C4-2B (cell line): ENCODE measurements at regions not wholly inside any gene's neighbourhood (a gene's known extent, or its start where the extent isn't known, plus 50 kb on each side); places are given as distances from the start of the nearest gene placed in this dataset.

Experiments used
- H3K27ac ChIP-seq: fragments of 450-650 bp; 2 replicates; pipeline ENCODE4 v1.5.1; 2017
- ZFX ChIP-seq: fragments of 450-650 bp; IDR thresholded peaks from 2 replicates; pipeline ENCODE4 v1.6.1; 2017
- TF ChIP-seq, protein P1 (sequence below): fragments of 450-650 bp; conservative IDR thresholded peaks from 2 replicates; pipeline ENCODE4 v1.5.1; 2017; ENCODE audit warnings: mild to moderate bottlenecking

DNA sequence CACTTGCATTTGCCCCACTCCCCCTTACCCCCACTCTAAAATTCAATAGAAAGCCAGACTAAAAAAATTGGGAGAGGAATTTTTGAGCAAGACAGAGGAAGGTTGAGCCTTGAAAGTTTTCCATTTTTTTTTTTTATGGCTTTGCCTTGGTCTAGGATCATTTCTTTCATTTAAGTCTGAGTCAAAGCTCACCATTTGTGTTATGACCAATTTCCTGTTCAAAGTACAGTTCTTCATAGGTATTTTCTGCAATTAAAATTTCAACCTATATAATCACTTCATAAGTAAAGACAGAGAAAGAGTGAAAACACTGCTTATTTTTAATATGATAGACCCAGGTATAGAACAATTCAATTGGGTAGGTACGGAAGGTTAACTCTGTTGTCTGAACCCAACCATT is 436.6 kb upstream of the ADGRL2 start:
- no peak overlapping the region for H3K27ac ChIP-seq
- no peak for TF ChIP-seq ZFX
- TF ChIP-seq, protein P1, sequence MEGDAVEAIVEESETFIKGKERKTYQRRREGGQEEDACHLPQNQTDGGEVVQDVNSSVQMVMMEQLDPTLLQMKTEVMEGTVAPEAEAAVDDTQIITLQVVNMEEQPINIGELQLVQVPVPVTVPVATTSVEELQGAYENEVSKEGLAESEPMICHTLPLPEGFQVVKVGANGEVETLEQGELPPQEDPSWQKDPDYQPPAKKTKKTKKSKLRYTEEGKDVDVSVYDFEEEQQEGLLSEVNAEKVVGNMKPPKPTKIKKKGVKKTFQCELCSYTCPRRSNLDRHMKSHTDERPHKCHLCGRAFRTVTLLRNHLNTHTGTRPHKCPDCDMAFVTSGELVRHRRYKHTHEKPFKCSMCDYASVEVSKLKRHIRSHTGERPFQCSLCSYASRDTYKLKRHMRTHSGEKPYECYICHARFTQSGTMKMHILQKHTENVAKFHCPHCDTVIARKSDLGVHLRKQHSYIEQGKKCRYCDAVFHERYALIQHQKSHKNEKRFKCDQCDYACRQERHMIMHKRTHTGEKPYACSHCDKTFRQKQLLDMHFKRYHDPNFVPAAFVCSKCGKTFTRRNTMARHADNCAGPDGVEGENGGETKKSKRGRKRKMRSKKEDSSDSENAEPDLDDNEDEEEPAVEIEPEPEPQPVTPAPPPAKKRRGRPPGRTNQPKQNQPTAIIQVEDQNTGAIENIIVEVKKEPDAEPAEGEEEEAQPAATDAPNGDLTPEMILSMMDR: no peak

DNA sequence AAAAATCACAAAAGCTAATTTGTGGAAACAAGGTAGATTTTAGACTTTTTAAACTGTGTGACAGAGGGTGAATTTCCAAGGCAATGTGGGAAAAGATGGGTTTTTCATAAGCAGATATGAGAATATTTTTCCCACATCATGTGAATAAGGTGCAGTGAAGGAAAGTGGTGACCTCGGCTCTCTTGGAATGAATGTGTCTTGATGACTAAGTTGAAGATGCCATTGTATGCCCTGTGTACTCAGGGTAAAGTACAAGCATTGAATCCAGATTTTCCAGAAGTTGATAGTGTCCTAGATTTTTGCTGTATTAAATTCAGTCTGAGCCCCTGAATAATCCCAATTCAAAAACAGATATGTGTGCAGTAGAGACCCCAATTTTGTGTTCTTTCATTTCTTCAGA is 442.6 kb upstream of the ADGRL2 start:
- no peak overlapping the region for H3K27ac ChIP-seq
- TF ChIP-seq, protein P1: no peak
- no peak for TF ChIP-seq ZFX

DNA sequence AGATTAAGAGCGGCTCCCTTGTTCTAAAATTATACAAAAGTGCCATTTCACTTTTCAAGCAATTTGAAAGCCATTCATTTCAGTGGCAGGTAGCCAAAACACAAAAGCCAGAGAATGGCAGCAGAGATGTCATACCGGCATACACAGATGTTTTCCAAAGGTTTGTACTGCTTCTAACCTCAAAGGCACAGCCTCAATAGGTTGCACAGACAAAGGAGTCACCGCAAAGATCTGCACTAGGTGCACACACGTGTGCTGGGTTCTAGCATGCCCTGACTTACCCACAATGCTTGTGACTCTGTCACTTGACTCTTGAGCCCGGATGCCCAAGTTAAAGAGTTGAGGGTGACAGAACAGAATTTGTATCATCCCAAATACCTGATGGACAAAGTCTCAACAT is 448.9 kb upstream of the ADGRL2 start:
- TF ChIP-seq ZFX: no peak
- TF ChIP-seq, protein P1: no peak
- no peak overlapping the region for H3K27ac ChIP-seq

DNA sequence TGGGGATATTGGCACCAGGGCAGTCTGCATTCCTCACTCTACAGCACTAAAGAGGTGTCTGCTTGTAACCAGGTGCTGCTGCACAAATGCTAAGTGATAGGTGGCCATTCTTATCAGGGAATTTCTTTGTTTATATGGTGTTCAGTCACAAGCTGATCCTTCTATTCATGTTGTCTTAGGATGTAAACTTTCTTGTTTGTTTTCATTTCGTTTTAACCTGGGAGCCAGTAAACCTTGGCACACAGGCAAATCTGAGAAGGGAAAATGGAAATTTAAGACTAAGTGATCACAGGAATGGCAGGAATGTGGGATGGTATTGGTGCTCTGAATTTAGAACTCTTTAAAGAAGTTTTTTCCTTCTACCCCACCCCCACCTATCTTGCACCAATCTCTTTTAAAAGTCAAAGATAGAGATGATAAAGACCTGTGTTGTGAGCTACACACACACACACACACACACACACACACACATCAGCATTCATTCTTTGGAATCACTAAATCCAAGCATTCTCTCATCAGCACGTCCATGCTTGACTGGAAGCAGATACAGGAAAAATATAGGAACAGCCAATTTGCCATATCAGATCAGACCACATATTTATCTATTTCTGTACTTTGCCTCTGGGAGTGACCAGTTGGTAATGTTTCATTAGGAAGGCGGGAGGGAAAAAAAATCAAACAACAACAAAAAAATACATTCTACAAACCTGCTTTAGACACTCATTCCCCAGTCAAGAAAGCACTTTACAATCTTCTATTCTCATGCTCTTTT is 451.4 kb upstream of the ADGRL2 start:
- H3K27ac ChIP-seq: no peak overlapping the region
- TF ChIP-seq, protein P1: no peak
- no peak for TF ChIP-seq ZFX

DNA sequence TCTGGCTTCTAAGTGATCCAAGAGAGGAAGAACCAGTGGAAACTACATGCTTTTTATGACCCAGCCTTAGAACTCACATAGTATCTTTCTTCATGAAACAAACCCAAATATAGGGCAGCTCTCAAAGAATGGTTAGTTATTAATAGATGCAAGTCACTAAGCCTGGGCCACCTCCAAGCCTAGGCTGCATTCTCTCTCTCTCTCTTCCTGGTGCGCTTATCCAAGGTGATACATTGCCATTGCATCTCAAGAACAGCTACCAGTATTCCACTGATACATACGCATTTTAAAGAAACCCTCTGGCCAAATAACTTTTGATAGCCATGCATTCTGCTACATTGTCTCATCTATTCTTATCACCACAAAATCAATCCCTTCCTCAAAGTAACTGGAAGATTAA is 455.6 kb upstream of the ADGRL2 start:
- H3K27ac ChIP-seq: no peak overlapping the region
- TF ChIP-seq, protein P1: no peak
- no peak for TF ChIP-seq ZFX

DNA sequence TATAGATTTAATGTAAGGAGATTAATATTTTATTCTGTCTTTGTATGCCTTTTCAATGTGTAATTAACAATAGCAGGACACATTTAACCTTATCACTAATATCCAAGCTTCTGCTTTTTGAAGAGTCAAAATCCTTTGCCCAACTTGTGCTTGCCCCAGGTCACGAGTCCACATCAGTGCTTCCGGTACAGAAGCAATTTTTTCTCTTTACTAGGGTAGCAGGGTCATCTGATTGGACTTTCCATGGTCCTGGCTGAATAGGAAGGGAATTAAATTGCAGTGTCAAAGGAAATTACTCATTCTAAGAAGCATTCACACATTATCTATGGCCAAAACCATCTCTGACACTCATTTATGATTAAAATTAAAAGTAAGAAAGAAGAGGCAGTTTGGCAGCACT is 460.5 kb upstream of the ADGRL2 start:
- no peak overlapping the region for H3K27ac ChIP-seq

DNA sequence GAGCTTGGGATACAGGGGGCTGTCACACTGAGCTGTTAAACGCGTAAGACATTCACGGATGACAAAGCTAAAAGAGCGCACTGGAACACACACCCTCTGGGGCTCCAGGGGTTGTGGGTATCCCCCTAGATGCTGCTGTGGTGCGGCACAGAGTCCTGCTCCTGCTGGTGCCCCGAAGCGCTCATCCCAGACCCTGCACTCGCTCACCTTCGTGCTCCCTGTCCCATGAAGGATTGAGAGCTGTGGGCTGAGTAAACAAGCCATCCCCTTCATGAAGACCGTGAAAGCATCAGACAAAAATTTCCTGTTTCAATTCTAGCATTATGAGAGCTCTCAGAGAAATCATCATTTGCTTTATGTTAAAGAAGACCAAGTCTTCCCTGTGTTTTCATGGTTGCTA is 463.5 kb upstream of the ADGRL2 start:
- TF ChIP-seq ZFX: no peak
- TF ChIP-seq, protein P1: no peak
- H3K27ac ChIP-seq: no peak overlapping the region

More for the DNA sequence above, 460.5 kb upstream of the ADGRL2 start:
- TF ChIP-seq ZFX: no peak
- TF ChIP-seq, protein P1: no peak
